ENCODE measurements at regions not wholly inside any gene's neighbourhood (a gene's known extent, or its start where the extent isn't known, plus 50 kb on each side); places are given as distances from the start of the nearest gene placed in this dataset.
"Not testable (repeated sequence)": the region's sequence is repeated elsewhere in the genome, so short reads cannot be mapped to it uniquely, and the experiment has no call there.

GRCh38 chr1:206358771-206359170, 111.5 kb upstream of the IKBKE start:
- H3K4me1 ChIP-seq; intact Hi-C loops (cut with DNase I); H3K4me3 ChIP-seq; H3K9me3 ChIP-seq; DNase-seq; H3K27ac ChIP-seq; H3K36me3 ChIP-seq; H3K9ac ChIP-seq (ENCODE audit: low read depth in 2 of 2, low read length in 2 of 2); H3K27me3 ChIP-seq: not testable (repeated sequence)

- H3K27me3 ChIP-seq; DNase-seq; H3K9ac ChIP-seq (ENCODE audit: low read depth in 2 of 2, low read length in 2 of 2); H3K4me1 ChIP-seq; intact Hi-C loops (cut with DNase I); H3K27ac ChIP-seq; H3K4me3 ChIP-seq; H3K36me3 ChIP-seq; H3K9me3 ChIP-seq: not testable (repeated sequence)
These were observed 110.9 kb upstream of the IKBKE start for GRCh38 chr1:206359377-206359776.

- H3K27me3 ChIP-seq, H3K9me3 ChIP-seq: not testable (repeated sequence)
These were observed 108.2 kb upstream of the IKBKE start for GRCh38 chr1:206361978-206362543.

GRCh38 chr1:206362994-206363393, 107.3 kb upstream of the IKBKE start:
- H3K4me3 ChIP-seq; H3K36me3 ChIP-seq; H3K4me1 ChIP-seq; intact Hi-C loops (cut with DNase I); H3K9ac ChIP-seq (ENCODE audit: low read depth in 2 of 2, low read length in 2 of 2); H3K27me3 ChIP-seq; H3K27ac ChIP-seq; DNase-seq; H3K9me3 ChIP-seq: not testable (repeated sequence)

More at GRCh38 chr1:206361978-206362543, 108.2 kb upstream of the IKBKE start:
- H3K27ac ChIP-seq; DNase-seq; intact Hi-C loops (cut with DNase I); H3K4me3 ChIP-seq; H3K36me3 ChIP-seq; H3K4me1 ChIP-seq; H3K9ac ChIP-seq (ENCODE audit: low read depth in 2 of 2, low read length in 2 of 2): not testable (repeated sequence)

GRCh38 chr1:206365271-206365670, 105.0 kb upstream of the IKBKE start:
- H3K9ac ChIP-seq (ENCODE audit: low read depth in 2 of 2, low read length in 2 of 2); H3K4me3 ChIP-seq; H3K27ac ChIP-seq; H3K4me1 ChIP-seq; H3K36me3 ChIP-seq; DNase-seq; H3K27me3 ChIP-seq; intact Hi-C loops (cut with DNase I); H3K9me3 ChIP-seq: not testable (repeated sequence)

GRCh38 chr1:206366131-206366530, 104.1 kb upstream of the IKBKE start:
- H3K4me3 ChIP-seq; DNase-seq; H3K9ac ChIP-seq (ENCODE audit: low read depth in 2 of 2, low read length in 2 of 2); H3K27me3 ChIP-seq; H3K27ac ChIP-seq; H3K36me3 ChIP-seq; H3K4me1 ChIP-seq; H3K9me3 ChIP-seq; intact Hi-C loops (cut with DNase I): not testable (repeated sequence)

GRCh38 chr1:206366772-206367171, 103.5 kb upstream of the IKBKE start:
- H3K4me1 ChIP-seq; H3K27me3 ChIP-seq; DNase-seq; H3K27ac ChIP-seq; H3K4me3 ChIP-seq; H3K9ac ChIP-seq (ENCODE audit: low read depth in 2 of 2, low read length in 2 of 2); H3K9me3 ChIP-seq; H3K36me3 ChIP-seq; intact Hi-C loops (cut with DNase I): not testable (repeated sequence)

- H3K27ac ChIP-seq; H3K27me3 ChIP-seq; intact Hi-C loops (cut with DNase I); H3K9ac ChIP-seq (ENCODE audit: low read depth in 2 of 2, low read length in 2 of 2); H3K4me1 ChIP-seq; H3K4me3 ChIP-seq; DNase-seq; H3K9me3 ChIP-seq; H3K36me3 ChIP-seq: not testable (repeated sequence)
These were observed 102.2 kb upstream of the IKBKE start for GRCh38 chr1:206367955-206368622.

- H3K27ac ChIP-seq; H3K36me3 ChIP-seq; H3K4me1 ChIP-seq; DNase-seq; H3K9me3 ChIP-seq; intact Hi-C loops (cut with DNase I); H3K9ac ChIP-seq (ENCODE audit: low read depth in 2 of 2, low read length in 2 of 2); H3K4me3 ChIP-seq; H3K27me3 ChIP-seq: not testable (repeated sequence)
These were observed 95.6 kb upstream of the IKBKE start for GRCh38 chr1:206374725-206375124.

GRCh38 chr1:206375552-206375951, 94.7 kb upstream of the IKBKE start:
- H3K27ac ChIP-seq; H3K4me1 ChIP-seq; intact Hi-C loops (cut with DNase I); H3K4me3 ChIP-seq; H3K9ac ChIP-seq (ENCODE audit: low read depth in 2 of 2, low read length in 2 of 2); DNase-seq; H3K27me3 ChIP-seq; H3K36me3 ChIP-seq; H3K9me3 ChIP-seq: not testable (repeated sequence)

- H3K4me1 ChIP-seq; H3K27ac ChIP-seq; DNase-seq; H3K9ac ChIP-seq (ENCODE audit: low read depth in 2 of 2, low read length in 2 of 2); H3K4me3 ChIP-seq; H3K9me3 ChIP-seq; H3K36me3 ChIP-seq; H3K27me3 ChIP-seq; intact Hi-C loops (cut with DNase I): not testable (repeated sequence)
These were observed 91.8 kb upstream of the IKBKE start for GRCh38 chr1:206378506-206378905.

- H3K4me3 ChIP-seq; DNase-seq; H3K27me3 ChIP-seq; H3K27ac ChIP-seq; H3K9me3 ChIP-seq; H3K9ac ChIP-seq (ENCODE audit: low read depth in 2 of 2, low read length in 2 of 2); H3K4me1 ChIP-seq; intact Hi-C loops (cut with DNase I); H3K36me3 ChIP-seq: not testable (repeated sequence)
These were observed 91.0 kb upstream of the IKBKE start for GRCh38 chr1:206379245-206379644.

- H3K9ac ChIP-seq (ENCODE audit: low read depth in 2 of 2, low read length in 2 of 2); H3K27ac ChIP-seq; DNase-seq; H3K9me3 ChIP-seq; H3K27me3 ChIP-seq; H3K4me1 ChIP-seq; intact Hi-C loops (cut with DNase I); H3K4me3 ChIP-seq; H3K36me3 ChIP-seq: not testable (repeated sequence)
These were observed 90.0 kb upstream of the IKBKE start for GRCh38 chr1:206380163-206380790.

All from colonic mucosa (tissue), 4 donors.